HEK293 (cell line): ENCODE measurements at regions not wholly inside any gene's neighbourhood (a gene's known extent, or its start where the extent isn't known, plus 50 kb on each side); places are given as distances from the start of the nearest gene placed in this dataset.

Source experiments
- CTCF ChIA-PET: fragments of 350-600 bp; formaldehyde crosslinking; extraction: SDS; loops from one replicate; lab custom pipeline; 2021; ENCODE audit warnings: antibody characterized with exemption; lab: Yijun Ruan, JAX
- POLR2A ChIA-PET: fragments of 300-600 bp; formaldehyde crosslinking; extraction: SDS; loops from one replicate; lab custom pipeline; 2020; ENCODE audit warnings: antibody characterized with exemption, inconsistent platforms; lab: Yijun Ruan, JAX
- H3K27ac ChIP-seq: fragments of 200-500 bp; sonication (Bioruptor generic); 2 replicates; pipeline ENCODE4 v1.5.1; 2014; ENCODE audit warnings: low read depth, low read length, control low read depth, inconsistent platforms; ENCODE audit errors: extremely low read depth
- H3K36me3 ChIP-seq, 2 experiments: fragments of 200-500 bp in 1 of 2; sonication (Bioruptor generic) in 1 of 2; 1 replicate in 1 of 2; 2 replicates in 1 of 2; pipeline ENCODE4 v1.5.1; 2014 to 2017; ENCODE audit warnings: inconsistent platforms in 2 of 2, low read length in 2 of 2; ENCODE audit not compliant: control insufficient read depth in 2 of 2, insufficient read depth in 1 of 2
- H3K4me1 ChIP-seq: fragments of 200-500 bp; sonication (Bioruptor generic); 2 replicates; pipeline ENCODE4 v1.5.1; 2014; ENCODE audit warnings: mild to moderate bottlenecking, low read length, inconsistent platforms; ENCODE audit not compliant: control insufficient read depth, insufficient read depth
- H3K4me3 ChIP-seq: 2 replicates; pipeline ENCODE4 v1.5.1; 2011; ENCODE audit warnings: low read depth, mild to moderate bottlenecking, control low read depth, low read length, moderate library complexity
- H3K9me3 ChIP-seq: fragments of 200-500 bp; sonication (Bioruptor generic); 2 replicates; pipeline ENCODE4 v1.5.1; 2014; ENCODE audit warnings: low read depth, low read length, inconsistent platforms; ENCODE audit not compliant: control insufficient read depth, insufficient read depth
- BCL11A ChIP-seq: fragments of 450-650 bp; formaldehyde crosslinking; IDR thresholded peaks from 2 replicates; pipeline ENCODE4 v1.5.1; 2016; ENCODE audit warnings: low read depth, missing biosample characterization, missing genetic modification characterization
- GLIS1 ChIP-seq: fragments of 450-650 bp; formaldehyde crosslinking; IDR thresholded peaks from 2 replicates; pipeline ENCODE4 v1.5.1; 2016; ENCODE audit warnings: missing biosample characterization, missing genetic modification characterization
- GLIS2 ChIP-seq: fragments of 450-650 bp; formaldehyde crosslinking; IDR thresholded peaks from 2 replicates; pipeline ENCODE4 v1.5.1; 2016; ENCODE audit warnings: missing biosample characterization, missing genetic modification characterization
- KLF8 ChIP-seq: fragments of 450-650 bp; formaldehyde crosslinking; IDR thresholded peaks from 2 replicates; pipeline ENCODE4 v1.5.1; 2016; ENCODE audit warnings: missing biosample characterization, missing genetic modification characterization
- SALL2 ChIP-seq: fragments of 450-650 bp; formaldehyde crosslinking; IDR thresholded peaks from 2 replicates; pipeline ENCODE4 v1.5.0; 2017; ENCODE audit warnings: missing biosample characterization, mild to moderate bottlenecking, missing genetic modification characterization, borderline replicate concordance
- ZBTB1 ChIP-seq: fragments of 450-650 bp; formaldehyde crosslinking; IDR thresholded peaks from 2 replicates; pipeline ENCODE4 v1.5.1; 2016; ENCODE audit warnings: missing biosample characterization, missing genetic modification characterization
- ZBTB17 ChIP-seq: fragments of 450-650 bp; formaldehyde crosslinking; IDR thresholded peaks from 2 replicates; pipeline ENCODE4 v1.5.1; 2016; ENCODE audit warnings: missing biosample characterization, missing genetic modification characterization
- ZBTB20 ChIP-seq: fragments of 450-650 bp; formaldehyde crosslinking; IDR thresholded peaks from 2 replicates; pipeline ENCODE4 v1.5.1; 2016; ENCODE audit warnings: missing biosample characterization, missing genetic modification characterization
- ZBTB49 ChIP-seq: fragments of 450-650 bp; formaldehyde crosslinking; IDR thresholded peaks from 2 replicates; pipeline ENCODE4 v1.5.1; 2016; ENCODE audit warnings: missing biosample characterization, missing genetic modification characterization, low read depth
- ZNF114 ChIP-seq: fragments of 450-650 bp; formaldehyde crosslinking; IDR thresholded peaks from 2 replicates; pipeline ENCODE4 v1.5.0; 2017; ENCODE audit warnings: missing biosample characterization, missing genetic modification characterization
- ZNF157 ChIP-seq: fragments of 450-650 bp; formaldehyde crosslinking; IDR thresholded peaks from 2 replicates; pipeline ENCODE4 v1.5.1; 2016; ENCODE audit warnings: missing biosample characterization, missing genetic modification characterization
- ZNF174 ChIP-seq: fragments of 450-650 bp; formaldehyde crosslinking; IDR thresholded peaks from 2 replicates; pipeline ENCODE4 v1.5.0; 2017; ENCODE audit warnings: missing biosample characterization, mild to moderate bottlenecking, missing genetic modification characterization
- ZNF184 ChIP-seq: fragments of 450-650 bp; IDR thresholded peaks from 2 replicates; pipeline ENCODE4 v1.5.1; 2018; ENCODE audit warnings: missing biosample characterization, mild to moderate bottlenecking, missing genetic modification characterization
- ZNF274 ChIP-seq, 2 experiments: fragments of 200-500 bp in 1 of 2; fragments of 450-650 bp in 1 of 2; sonication (Bioruptor generic) in 1 of 2; formaldehyde crosslinking in 1 of 2; IDR thresholded peaks; 2 replicates each; pipeline versions ENCODE4 v1.5.1 to v1.6.1; 2014 to 2016; ENCODE audit warnings: borderline replicate concordance in 1 of 2, inconsistent platforms in 1 of 2, low read length in 1 of 2, missing biosample characterization in 1 of 2, missing genetic modification characterization in 1 of 2
- ZNF311 ChIP-seq: fragments of 450-650 bp; formaldehyde crosslinking; IDR thresholded peaks from 2 replicates; pipeline ENCODE4 v1.5.1; 2017; ENCODE audit warnings: missing biosample characterization, missing genetic modification characterization, borderline replicate concordance
- ZNF341 ChIP-seq: fragments of 450-650 bp; formaldehyde crosslinking; IDR thresholded peaks from 2 replicates; pipeline ENCODE4; 2016; ENCODE audit warnings: low read depth, missing biosample characterization, missing genetic modification characterization
- ZNF423 ChIP-seq: fragments of 450-650 bp; formaldehyde crosslinking; IDR thresholded peaks from 2 replicates; pipeline ENCODE4 v1.5.1; 2016; ENCODE audit warnings: missing biosample characterization, missing genetic modification characterization
- ZNF513 ChIP-seq: fragments of 450-650 bp; IDR thresholded peaks from 2 replicates; pipeline ENCODE4 v1.5.1; 2018; ENCODE audit warnings: missing biosample characterization, missing genetic modification characterization
- ZNF530 ChIP-seq: fragments of 450-650 bp; formaldehyde crosslinking; IDR thresholded peaks from 2 replicates; pipeline ENCODE4 v1.5.1; 2016; ENCODE audit warnings: low read depth, missing biosample characterization, missing genetic modification characterization
- ZNF626 ChIP-seq: fragments of 450-650 bp; sonication (Bioruptor Pico); formaldehyde crosslinking; IDR thresholded peaks from 2 replicates; pipeline ENCODE4 v1.5.1; 2018; ENCODE audit warnings: missing biosample characterization, missing genetic modification characterization, inconsistent platforms
- ZNF654 ChIP-seq: fragments of 450-650 bp; formaldehyde crosslinking; IDR thresholded peaks from 2 replicates; pipeline ENCODE4 v1.5.1; 2016; ENCODE audit warnings: low read depth, missing biosample characterization, missing genetic modification characterization
- ZNF707 ChIP-seq: fragments of 450-650 bp; formaldehyde crosslinking; IDR thresholded peaks from 2 replicates; pipeline ENCODE4 v1.5.1; 2016; ENCODE audit warnings: missing biosample characterization, missing genetic modification characterization
- ZNF776 ChIP-seq: fragments of 450-650 bp; formaldehyde crosslinking; IDR thresholded peaks from 2 replicates; pipeline ENCODE4 v1.5.0; 2017; ENCODE audit warnings: missing biosample characterization, missing genetic modification characterization, borderline replicate concordance
- ZNF777 ChIP-seq: fragments of 450-650 bp; formaldehyde crosslinking; IDR thresholded peaks from 2 replicates; pipeline ENCODE4 v1.5.1; 2017; ENCODE audit warnings: missing biosample characterization, missing genetic modification characterization, borderline replicate concordance
- ZNF830 ChIP-seq: fragments of 450-650 bp; IDR thresholded peaks from 2 replicates; pipeline ENCODE4 v1.5.0; 2018; ENCODE audit warnings: missing biosample characterization, missing genetic modification characterization, low read depth, mild to moderate bottlenecking, moderate library complexity
- TF ChIP-seq, protein P1 (sequence below): fragments of 450-650 bp; formaldehyde crosslinking; IDR thresholded peaks from 2 replicates; pipeline ENCODE4 v1.5.1; 2016; ENCODE audit warnings: missing biosample characterization, missing genetic modification characterization

DNA sequence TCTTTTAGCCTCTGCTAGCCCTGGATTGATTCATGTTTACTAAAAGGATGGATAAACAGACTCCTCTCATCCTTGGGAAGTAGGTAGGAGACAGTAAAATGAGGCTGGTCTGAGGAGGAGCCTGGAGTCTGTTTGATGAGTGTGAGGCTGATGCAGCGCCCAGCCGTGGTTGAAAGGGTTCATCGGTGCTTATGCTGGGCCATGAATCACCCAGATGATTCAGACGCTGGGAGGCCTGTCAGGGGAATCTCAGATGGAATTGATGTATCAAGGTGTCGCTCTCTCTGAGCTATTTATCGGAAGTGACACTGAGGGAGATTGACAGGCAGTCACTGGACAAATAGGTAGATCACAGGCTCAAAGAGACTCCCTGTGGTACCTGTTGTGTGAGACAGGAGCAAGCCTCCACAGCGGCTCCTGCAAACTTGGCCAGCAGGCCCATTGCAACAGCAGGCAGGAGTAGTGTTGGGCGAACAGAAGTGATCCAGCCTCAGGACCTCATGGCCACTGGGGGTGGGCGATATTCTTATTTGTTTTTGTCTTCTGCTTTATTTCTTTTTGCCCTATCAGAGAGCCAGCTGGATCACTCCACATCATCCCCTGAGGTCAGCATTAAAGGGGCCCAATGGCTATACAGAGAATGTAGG lies 109.9 kb upstream of the CADM1 start:
- H3K36me3 ChIP-seq, result no peaks in the 10 kb centered on the region
- no peaks in the 10 kb centered on the region for H3K9me3 ChIP-seq
- POLR2A ChIA-PET, result no interaction called here
- TF ChIP-seq ZBTB20 (tag by site-specific recombination) (no peak), SALL2 (no peak), ZNF707 (no peak), GLIS1 (no peak), ZNF776 (tag by site-specific recombination) (no peak), ZNF157 (tag by site-specific recombination) (no peak), ZNF184 (tag by site-specific recombination) (no peak), ZNF311 (no peak)
- TF ChIP-seq, protein P1, sequence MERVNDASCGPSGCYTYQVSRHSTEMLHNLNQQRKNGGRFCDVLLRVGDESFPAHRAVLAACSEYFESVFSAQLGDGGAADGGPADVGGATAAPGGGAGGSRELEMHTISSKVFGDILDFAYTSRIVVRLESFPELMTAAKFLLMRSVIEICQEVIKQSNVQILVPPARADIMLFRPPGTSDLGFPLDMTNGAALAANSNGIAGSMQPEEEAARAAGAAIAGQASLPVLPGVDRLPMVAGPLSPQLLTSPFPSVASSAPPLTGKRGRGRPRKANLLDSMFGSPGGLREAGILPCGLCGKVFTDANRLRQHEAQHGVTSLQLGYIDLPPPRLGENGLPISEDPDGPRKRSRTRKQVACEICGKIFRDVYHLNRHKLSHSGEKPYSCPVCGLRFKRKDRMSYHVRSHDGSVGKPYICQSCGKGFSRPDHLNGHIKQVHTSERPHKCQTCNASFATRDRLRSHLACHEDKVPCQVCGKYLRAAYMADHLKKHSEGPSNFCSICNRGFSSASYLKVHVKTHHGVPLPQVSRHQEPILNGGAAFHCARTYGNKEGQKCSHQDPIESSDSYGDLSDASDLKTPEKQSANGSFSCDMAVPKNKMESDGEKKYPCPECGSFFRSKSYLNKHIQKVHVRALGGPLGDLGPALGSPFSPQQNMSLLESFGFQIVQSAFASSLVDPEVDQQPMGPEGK (tag by site-specific recombination), result no peak
- TF ChIP-seq, all 188 proteins: peak for 0
- H3K4me1 ChIP-seq, result no peaks in the 10 kb centered on the region
- H3K4me3 ChIP-seq, result no peak overlapping the region
- CTCF ChIA-PET, result no interaction called here
- no peak overlapping the region for H3K27ac ChIP-seq

- H3K9me3 ChIP-seq, result no peaks in the 10 kb centered on the region
- TF ChIP-seq BCL11A (tag by site-specific recombination) (no peak), ZNF341 (no peak), KLF8 (tag by site-specific recombination) (no peak), ZNF114 (tag by site-specific recombination) (no peak), ZNF830 (tag by site-specific recombination) (no peak), ZNF423 (tag by site-specific recombination) (no peak), ZNF626 (no peak), ZNF513 (tag by site-specific recombination) (no peak), GLIS2 (tag by site-specific recombination) (no peak)
- ChIA-PET CTCF (interaction anchor here (0.5 kb wide), 1 partner anchor 317 kb away, joined by 6 read pairs; no protein-coding TSS in a partner anchor), POLR2A (no interaction called here)
- no peak overlapping the region for H3K27ac ChIP-seq
- H3K36me3 ChIP-seq, result no peaks in the 10 kb centered on the region
- H3K4me1 ChIP-seq, result no peaks in the 10 kb centered on the region
- no peak overlapping the region for H3K4me3 ChIP-seq
These were observed 108.8 kb upstream of the CADM1 start for GRCh38 chr11:115613004-115613403.

- POLR2A ChIA-PET, result no interaction called here
- CTCF ChIA-PET, result interaction anchor here (0.6 kb wide), 1 partner anchor 30 kb away, joined by 4 read pairs; no protein-coding TSS in a partner anchor
- Histone ChIP-seq H3K9me3 (no peaks in the 10 kb centered on the region), H3K36me3 (no peaks in the 10 kb centered on the region), H3K4me1 (no peaks in the 10 kb centered on the region), H3K4me3 (no peak overlapping the region), H3K27ac (no peak overlapping the region)
- TF ChIP-seq ZBTB17, result no peak
- TF ChIP-seq ZBTB1, result no peak
- no peak for TF ChIP-seq ZNF274 (IDR thresholded peaks at IDR 0.05; ENCODE audit: low read length)
- TF ChIP-seq ZNF274 (tag by site-specific recombination; IDR thresholded peaks at IDR 0.05; ENCODE audit: borderline replicate concordance), result no peak
- no peak for TF ChIP-seq BCL11A (tag by site-specific recombination)
- no peak for TF ChIP-seq ZNF654 (tag by site-specific recombination)
- no peak for TF ChIP-seq ZNF530 (tag by site-specific recombination)
- no peak for TF ChIP-seq ZNF776 (tag by site-specific recombination)
- no peak for TF ChIP-seq ZNF777 (tag by site-specific recombination)
- no peak for TF ChIP-seq ZNF174 (tag by site-specific recombination)
- no peak for TF ChIP-seq ZNF341
- no peak for TF ChIP-seq ZBTB49
- no peak for TF ChIP-seq GLIS2 (tag by site-specific recombination)
These were observed 108.0 kb upstream of the CADM1 start for GRCh38 chr11:115612046-115612730.
